AG04449 (cell line): ENCODE measurements at regions not wholly inside any gene's neighbourhood (a gene's known extent, or its start where the extent isn't known, plus 50 kb on each side); places are given as distances from the start of the nearest gene placed in this dataset.

Source experiments
- CTCF ChIA-PET: fragments of 350-600 bp; formaldehyde crosslinking; extraction: SDS; loops from one replicate; lab custom pipeline; 2021; ENCODE audit warnings: antibody characterized with exemption; lab: Yijun Ruan, JAX
- POLR2A ChIA-PET: fragments of 400-600, 350-600 bp; formaldehyde crosslinking; extraction: SDS; loops from one replicate; lab custom pipeline; 2020; ENCODE audit warnings: antibody characterized with exemption, inconsistent platforms; lab: Yijun Ruan, JAX
- DNase-seq: peaks from one replicate; pipeline ENCODE4 v3.0.0-alpha.2; 2010; ENCODE audit warnings: low read depth, low spot score
- H3K4me3 ChIP-seq: 2 replicates; pipeline ENCODE4 v1.5.1; 2011; ENCODE audit warnings: low read depth, mild to moderate bottlenecking, control low read depth, low read length
- CTCF ChIP-seq: IDR thresholded peaks from one replicate; pipeline ENCODE4 v1.5.1; 2011; ENCODE audit warnings: mild to moderate bottlenecking, moderate library complexity, low read length, control low read depth, inconsistent platforms; ENCODE audit not compliant: insufficient read depth; ENCODE audit errors: missing control alignments

GRCh38 chr16:26189536-26189935 is 497.8 kb downstream of the HS3ST4 start:
- no peak for TF ChIP-seq CTCF
- ChIA-PET CTCF (no interaction called here), POLR2A (no interaction called here)
- no peak overlapping the region for H3K4me3 ChIP-seq
- DNase-seq, result no peak

GRCh38 chr16:26194526-26194925 is 502.8 kb downstream of the HS3ST4 start:
- TF ChIP-seq CTCF, result no peak
- ChIA-PET POLR2A (no interaction called here), CTCF (no interaction called here)
- no peak overlapping the region for H3K4me3 ChIP-seq
- DNase-seq, result no peak

GRCh38 chr16:26195225-26195624 is 503.5 kb downstream of the HS3ST4 start:
- no peak for TF ChIP-seq CTCF
- POLR2A ChIA-PET, result no interaction called here
- no peak for DNase-seq
- CTCF ChIA-PET, result no interaction called here
- H3K4me3 ChIP-seq, result no peak overlapping the region

- H3K4me3 ChIP-seq, result no peak overlapping the region
- CTCF ChIA-PET, result no interaction called here
- POLR2A ChIA-PET, result no interaction called here
- TF ChIP-seq CTCF, result no peak
- no peak for DNase-seq
Observed at GRCh38 chr16:26196310-26196709, 504.6 kb downstream of the HS3ST4 start.

- POLR2A ChIA-PET, result no interaction called here
- CTCF ChIA-PET, result no interaction called here
- no peak for TF ChIP-seq CTCF
- no peak for DNase-seq
- H3K4me3 ChIP-seq, result no peak overlapping the region
Observed at GRCh38 chr16:26196802-26197201, 505.0 kb downstream of the HS3ST4 start.

GRCh38 chr16:26197707-26198106 is 505.9 kb downstream of the HS3ST4 start:
- no peak for DNase-seq
- ChIA-PET POLR2A (no interaction called here), CTCF (no interaction called here)
- no peak overlapping the region for H3K4me3 ChIP-seq
- TF ChIP-seq CTCF, result no peak
